AG10803 (cell line): ENCODE measurements at regions not wholly inside any gene's neighbourhood (a gene's known extent, or its start where the extent isn't known, plus 50 kb on each side); places are given as distances from the start of the nearest gene placed in this dataset.

Source experiments
- DNase-seq: peaks from one replicate; pipeline ENCODE4 v3.0.0; 2010; ENCODE audit warnings: low read depth
- H3K4me3 ChIP-seq: 2 replicates; pipeline ENCODE4 v1.5.1; 2011; ENCODE audit warnings: mild to moderate bottlenecking, low read length, control low read depth
- CTCF ChIP-seq: conservative IDR thresholded peaks from 2 replicates; pipeline ENCODE4 v1.5.1; 2011; ENCODE audit warnings: mild to moderate bottlenecking, low read length, control low read depth, inconsistent platforms

GRCh38 chr12:58720421-58720820, 199.9 kb downstream of the LRIG3 start:
- no peak for TF ChIP-seq CTCF
- no peak for DNase-seq
- no peak overlapping the region for H3K4me3 ChIP-seq

- peak; percentile 50 for DNase-seq
Observed at GRCh38 chr12:58725400-58726105, 194.8 kb downstream of the LRIG3 start.

DNA sequence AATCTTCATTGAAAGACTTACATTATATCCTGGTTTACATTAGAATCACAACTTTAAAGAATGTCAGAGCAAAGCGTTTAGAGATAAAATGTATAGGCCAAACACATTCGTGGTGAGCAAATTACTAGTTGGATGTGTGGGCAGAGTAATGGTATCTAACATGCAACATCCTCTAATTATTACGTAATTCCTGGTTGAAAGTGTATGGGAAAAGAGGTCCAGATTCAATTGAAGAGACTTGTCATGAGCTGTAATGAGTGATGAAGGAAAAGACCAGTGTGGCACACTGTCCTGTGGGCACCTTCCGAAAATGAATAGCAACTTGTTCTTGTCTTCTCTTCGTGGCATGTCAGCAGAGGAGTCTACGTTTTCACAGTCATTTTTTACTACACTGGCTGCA, 192.8 kb downstream of the LRIG3 start:
- H3K4me3 ChIP-seq: no peak overlapping the region
- TF ChIP-seq CTCF: no peak
- peak; percentile 27 for DNase-seq

More at GRCh38 chr12:58725400-58726105, 194.8 kb downstream of the LRIG3 start:
- H3K4me3 ChIP-seq: peak overlapping the region; percentile 1
- TF ChIP-seq CTCF: no peak

- no peak for TF ChIP-seq CTCF
- no peak overlapping the region for H3K4me3 ChIP-seq
- no peak for DNase-seq
Observed at GRCh38 chr12:58728397-58728796, 191.9 kb downstream of the LRIG3 start.

DNA sequence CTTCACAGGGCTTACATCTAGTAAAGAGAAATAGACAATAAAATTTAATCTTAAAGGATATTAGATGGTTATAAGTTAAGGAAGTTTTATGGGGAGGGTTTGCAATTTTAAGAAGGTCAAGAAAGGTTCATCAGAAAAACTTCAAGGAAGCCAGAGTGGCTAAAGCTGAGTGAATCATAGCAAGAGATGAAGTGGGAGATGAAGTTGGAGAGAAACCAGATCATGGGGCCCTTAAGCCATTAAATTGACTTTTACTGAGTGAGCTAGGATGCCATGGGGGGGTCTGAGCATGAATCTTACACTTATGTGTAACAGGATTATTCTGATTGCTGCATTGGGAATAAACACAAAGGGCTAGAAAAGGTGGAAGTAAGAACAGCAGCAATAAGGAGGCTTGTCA, 189.2 kb downstream of the LRIG3 start:
- H3K4me3 ChIP-seq: no peak overlapping the region
- DNase-seq: no peak
- TF ChIP-seq CTCF: no peak

DNA sequence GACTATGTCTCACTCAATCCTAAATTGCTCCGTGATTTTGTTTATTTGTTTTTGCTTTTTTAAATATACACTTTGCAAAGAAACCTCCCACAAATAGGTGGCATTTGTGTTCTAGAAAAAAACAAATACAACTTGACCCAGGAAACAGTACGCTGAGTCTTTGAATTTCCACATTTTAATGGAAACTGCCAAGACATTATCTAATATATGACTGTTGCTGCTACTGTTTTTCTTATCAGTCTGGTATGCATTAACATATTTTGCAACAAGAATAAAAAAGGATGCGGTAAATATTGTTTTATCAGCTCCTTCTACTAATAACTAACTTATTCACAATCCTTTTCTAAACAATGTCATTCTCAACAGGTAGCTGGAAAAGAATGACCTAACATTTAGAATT, 187.4 kb downstream of the LRIG3 start:
- no peak for DNase-seq
- TF ChIP-seq CTCF: no peak
- H3K4me3 ChIP-seq: no peak overlapping the region

GRCh38 chr12:58741226-58741625, 179.1 kb downstream of the LRIG3 start:
- TF ChIP-seq CTCF: no peak
- no peak for DNase-seq
- H3K4me3 ChIP-seq: no peak overlapping the region
